WERI-Rb-1 (cell line): ENCODE measurements at regions not wholly inside any gene's neighbourhood (a gene's known extent, or its start where the extent isn't known, plus 50 kb on each side); places are given as distances from the start of the nearest gene placed in this dataset.

Experiments
- DNase-seq: peaks from one replicate; pipeline ENCODE4 v3.0.0-alpha.2; 2020
- H3K27ac ChIP-seq: fragments of 250-450 bp; sonication (Bioruptor Pico); 2 replicates; pipeline ENCODE4 v1.5.1; 2020; ENCODE audit warnings: mild to moderate bottlenecking, moderate library complexity
- H3K27me3 ChIP-seq: fragments of 250-450 bp; sonication (Bioruptor Pico); 2 replicates; pipeline ENCODE4 v1.5.1; 2021; ENCODE audit warnings: mild to moderate bottlenecking, low read depth, moderate library complexity; ENCODE audit not compliant: insufficient read depth, severe bottlenecking
- H3K36me3 ChIP-seq: fragments of 250-450 bp; sonication (Bioruptor Pico); 2 replicates; pipeline ENCODE4 v1.5.1; 2020; ENCODE audit warnings: mild to moderate bottlenecking, moderate library complexity
- H3K4me3 ChIP-seq: 2 replicates; pipeline ENCODE4 v1.5.1; 2011; ENCODE audit warnings: low read depth, mild to moderate bottlenecking, control low read depth, low read length
- H3K9me3 ChIP-seq: fragments of 250-450 bp; sonication (Bioruptor Pico); 2 replicates; pipeline ENCODE4 v1.5.1; 2021; ENCODE audit warnings: mild to moderate bottlenecking, moderate library complexity; ENCODE audit not compliant: severe bottlenecking
- CTCF ChIP-seq: IDR thresholded peaks from 2 replicates; pipeline ENCODE4 v1.5.1; 2011; ENCODE audit warnings: low read depth, mild to moderate bottlenecking, control low read depth, inconsistent platforms, low read length

- Histone ChIP-seq H3K27ac (no peak overlapping the region), H3K9me3 (no peaks in the 10 kb centered on the region), H3K4me3 (no peak overlapping the region), H3K27me3 (no peaks in the 10 kb centered on the region), H3K36me3 (no peaks in the 10 kb centered on the region)
- TF ChIP-seq CTCF = no peak
- no peak for DNase-seq
Measured at GRCh38 chr5:158027806-158028775, 169.1 kb upstream of the CLINT1 start.

- DNase-seq = no peak
- Histone ChIP-seq H3K27me3 (no peaks in the 10 kb centered on the region), H3K27ac (no peak overlapping the region), H3K4me3 (no peak overlapping the region), H3K9me3 (no peaks in the 10 kb centered on the region), H3K36me3 (no peaks in the 10 kb centered on the region)
- no peak for TF ChIP-seq CTCF
Measured at GRCh38 chr5:158026304-158027031, 167.5 kb upstream of the CLINT1 start.

- Histone ChIP-seq H3K9me3 (no peaks in the 10 kb centered on the region), H3K4me3 (no peak overlapping the region), H3K27ac (no peak overlapping the region), H3K36me3 (no peaks in the 10 kb centered on the region), H3K27me3 (no peaks in the 10 kb centered on the region)
- TF ChIP-seq CTCF = no peak
- no peak for DNase-seq
Measured at GRCh38 chr5:158023266-158023665, 164.3 kb upstream of the CLINT1 start.

- Histone ChIP-seq H3K27ac (no peak overlapping the region), H3K27me3 (no peaks in the 10 kb centered on the region), H3K9me3 (no peaks in the 10 kb centered on the region), H3K36me3 (no peaks in the 10 kb centered on the region), H3K4me3 (no peak overlapping the region)
- DNase-seq = no peak
- TF ChIP-seq CTCF = no peak
Measured at GRCh38 chr5:158022837-158023236, 163.9 kb upstream of the CLINT1 start.

- no peaks in the 10 kb centered on the region for H3K9me3 ChIP-seq
- H3K36me3 ChIP-seq = no peaks in the 10 kb centered on the region
- no peak overlapping the region for H3K4me3 ChIP-seq
- H3K27ac ChIP-seq = no peak overlapping the region
- no peaks in the 10 kb centered on the region for H3K27me3 ChIP-seq
- DNase-seq = no peak
- no peak for TF ChIP-seq CTCF
Measured at GRCh38 chr5:158022393-158022792, 163.4 kb upstream of the CLINT1 start.
